ENCODE measurements at regions not wholly inside any gene's neighbourhood (a gene's known extent, or its start where the extent isn't known, plus 50 kb on each side); places are given as distances from the start of the nearest gene placed in this dataset.

- no peak for DNase-seq (ENCODE audit: low spot score)
- in situ Hi-C loops (cut with HindIII; ENCODE audit: low sequenced_read_pairs), result no loop called here
Observed at GRCh38 chr7:52723606-52724005, 311.8 kb upstream of the POM121L12 start.

GRCh38 chr7:52720856-52721255, 314.6 kb upstream of the POM121L12 start:
- in situ Hi-C loops (cut with HindIII; ENCODE audit: low sequenced_read_pairs), result no loop called here
- no peak for DNase-seq (ENCODE audit: low spot score)

GRCh38 chr7:52719677-52720076, 315.8 kb upstream of the POM121L12 start:
- in situ Hi-C loops (cut with HindIII; ENCODE audit: low sequenced_read_pairs), result no loop called here
- DNase-seq (ENCODE audit: low spot score), result no peak

GRCh38 chr7:52715701-52716100, 319.7 kb upstream of the POM121L12 start:
- no peak for DNase-seq (ENCODE audit: low spot score)
- in situ Hi-C loops (cut with HindIII; ENCODE audit: low sequenced_read_pairs), result no loop called here

GRCh38 chr7:52712938-52713337, 322.5 kb upstream of the POM121L12 start:
- no peak for DNase-seq (ENCODE audit: low spot score)
- in situ Hi-C loops (cut with HindIII; ENCODE audit: low sequenced_read_pairs), result no loop called here

GRCh38 chr7:52711951-52712350, 323.5 kb upstream of the POM121L12 start:
- no peak for DNase-seq (ENCODE audit: low spot score)
- in situ Hi-C loops (cut with HindIII; ENCODE audit: low sequenced_read_pairs), result no loop called here

- in situ Hi-C loops (cut with HindIII; ENCODE audit: low sequenced_read_pairs), result no loop called here
- DNase-seq (ENCODE audit: low spot score), result no peak
Observed at GRCh38 chr7:52708846-52709245, 326.6 kb upstream of the POM121L12 start.

- no peak for DNase-seq (ENCODE audit: low spot score)
- in situ Hi-C loops (cut with HindIII; ENCODE audit: low sequenced_read_pairs), result no loop called here
Observed at GRCh38 chr7:52705768-52706167, 329.7 kb upstream of the POM121L12 start.

GRCh38 chr7:52700349-52700748, 335.1 kb upstream of the POM121L12 start:
- DNase-seq (ENCODE audit: low spot score), result no peak
- in situ Hi-C loops (cut with HindIII; ENCODE audit: low sequenced_read_pairs), result no loop called here

- DNase-seq (ENCODE audit: low spot score), result no peak
- in situ Hi-C loops (cut with HindIII; ENCODE audit: low sequenced_read_pairs), result no loop called here
Observed at GRCh38 chr7:52695973-52696595, 339.3 kb upstream of the POM121L12 start.

- DNase-seq (ENCODE audit: low spot score), result no peak
- in situ Hi-C loops (cut with HindIII; ENCODE audit: low sequenced_read_pairs), result no loop called here
Observed at GRCh38 chr7:52691257-52691656, 344.2 kb upstream of the POM121L12 start.

GRCh38 chr7:52689912-52690311, 345.5 kb upstream of the POM121L12 start:
- no peak for DNase-seq (ENCODE audit: low spot score)

GRCh38 chr7:52685333-52685732, 350.1 kb upstream of the POM121L12 start:
- DNase-seq (ENCODE audit: low spot score), result no peak
- in situ Hi-C loops (cut with HindIII; ENCODE audit: low sequenced_read_pairs), result no loop called here

More at GRCh38 chr7:52689912-52690311, 345.5 kb upstream of the POM121L12 start:
- in situ Hi-C loops (cut with HindIII; ENCODE audit: low sequenced_read_pairs), result no loop called here

GRCh38 chr7:52684388-52684787, 351.0 kb upstream of the POM121L12 start:
- in situ Hi-C loops (cut with HindIII; ENCODE audit: low sequenced_read_pairs), result no loop called here
- no peak for DNase-seq (ENCODE audit: low spot score)

- no peak for DNase-seq (ENCODE audit: low spot score)
- in situ Hi-C loops (cut with HindIII; ENCODE audit: low sequenced_read_pairs), result no loop called here
Observed at GRCh38 chr7:52682993-52683392, 352.4 kb upstream of the POM121L12 start.

- DNase-seq (ENCODE audit: low spot score), result no peak
- in situ Hi-C loops (cut with HindIII; ENCODE audit: low sequenced_read_pairs), result no loop called here
Observed at GRCh38 chr7:52670608-52671225, 364.7 kb upstream of the POM121L12 start.

- in situ Hi-C loops (cut with HindIII; ENCODE audit: low sequenced_read_pairs), result no loop called here
- no peak for DNase-seq (ENCODE audit: low spot score)
Observed at GRCh38 chr7:52669031-52669430, 366.4 kb upstream of the POM121L12 start.

GRCh38 chr7:52668435-52668834, 367.0 kb upstream of the POM121L12 start:
- DNase-seq (ENCODE audit: low spot score), result no peak
- in situ Hi-C loops (cut with HindIII; ENCODE audit: low sequenced_read_pairs), result no loop called here

- in situ Hi-C loops (cut with HindIII; ENCODE audit: low sequenced_read_pairs), result no loop called here
- no peak for DNase-seq (ENCODE audit: low spot score)
Observed at GRCh38 chr7:52659178-52659577, 376.3 kb upstream of the POM121L12 start.

GRCh38 chr7:52656098-52656497, 379.3 kb upstream of the POM121L12 start:
- in situ Hi-C loops (cut with HindIII; ENCODE audit: low sequenced_read_pairs), result no loop called here
- DNase-seq (ENCODE audit: low spot score), result no peak

GRCh38 chr7:52652621-52653020, 382.8 kb upstream of the POM121L12 start:
- DNase-seq (ENCODE audit: low spot score), result no peak
- in situ Hi-C loops (cut with HindIII; ENCODE audit: low sequenced_read_pairs), result no loop called here
